DND-41 (cell line): ENCODE measurements at regions not wholly inside any gene's neighbourhood (a gene's known extent, or its start where the extent isn't known, plus 50 kb on each side); places are given as distances from the start of the nearest gene placed in this dataset.

Experiments
- ATAC-seq: fragments of 200-7000 bp; cut with Tn5 transposase; 3 replicates; pipeline ENCODE4 v1.9.1; 2021; ENCODE audit warnings: low read depth; ENCODE audit not compliant: insufficient read depth
- DNase-seq: peaks from one replicate; pipeline ENCODE4 v3.0.0-alpha.2; 2020
- H2AFZ ChIP-seq: 2 replicates; pipeline ENCODE4 v1.6.0; 2012; ENCODE audit warnings: low read depth, low read length
- H3K27ac ChIP-seq: 2 replicates; pipeline ENCODE4 v1.5.1; 2012; ENCODE audit warnings: low read length, inconsistent platforms
- H3K27me3 ChIP-seq: fragments of 200-600 bp; sonication (generic); 2 replicates; pipeline ENCODE4 v1.6.0; 2012; ENCODE audit warnings: low read length, mild to moderate bottlenecking, inconsistent platforms; ENCODE audit not compliant: insufficient read depth, poor library complexity
- H3K36me3 ChIP-seq: 2 replicates; pipeline ENCODE4 v1.5.1; 2012; ENCODE audit warnings: low read length, inconsistent platforms; ENCODE audit not compliant: insufficient read depth
- H3K4me1 ChIP-seq: 2 replicates; pipeline ENCODE4 v1.5.1; 2012; ENCODE audit warnings: mild to moderate bottlenecking, low read length; ENCODE audit not compliant: insufficient read depth
- H3K4me2 ChIP-seq: 2 replicates; pipeline ENCODE4 v1.6.0; 2012; ENCODE audit warnings: mild to moderate bottlenecking, moderate library complexity, low read length, inconsistent platforms; ENCODE audit not compliant: insufficient read depth
- H3K4me3 ChIP-seq, 2 experiments: fragments of 200-600 bp in 1 of 2; shearing (Covaris generic) in 1 of 2; 2 replicates each; pipeline ENCODE4 v1.5.1; 2012 to 2016; ENCODE audit warnings: inconsistent platforms in 2 of 2, low read length in 2 of 2, mild to moderate bottlenecking in 2 of 2, low read depth in 1 of 2, moderate library complexity in 1 of 2
- H3K79me2 ChIP-seq: 2 replicates; pipeline ENCODE4 v1.6.0; 2012; ENCODE audit warnings: low read length, inconsistent platforms; ENCODE audit not compliant: insufficient read depth
- H3K9ac ChIP-seq: 2 replicates; pipeline ENCODE4 v1.6.0; 2012; ENCODE audit warnings: low read depth, mild to moderate bottlenecking, inconsistent platforms, low read length, moderate library complexity
- H3K9me3 ChIP-seq: 2 replicates; pipeline ENCODE4 v1.5.1; 2012; ENCODE audit warnings: low read length, moderate library complexity, mild to moderate bottlenecking, inconsistent platforms; ENCODE audit not compliant: insufficient read depth, severe bottlenecking
- H4K20me1 ChIP-seq: 2 replicates; pipeline ENCODE4 v1.6.0; 2012; ENCODE audit warnings: low read length; ENCODE audit not compliant: insufficient read depth
- CTCF ChIP-seq: IDR thresholded peaks from 2 replicates; pipeline ENCODE4 v1.5.1; 2012; ENCODE audit warnings: borderline replicate concordance, low read length, moderate library complexity, mild to moderate bottlenecking; ENCODE audit not compliant: poor library complexity, severe bottlenecking; ENCODE audit errors: extremely low read depth
- EZH2 ChIP-seq: IDR thresholded peaks from 3 replicates; pipeline ENCODE4 v1.6.1; 2012; ENCODE audit warnings: borderline replicate concordance, low read depth, mild to moderate bottlenecking, moderate library complexity, low read length, inconsistent platforms; ENCODE audit not compliant: severe bottlenecking

GRCh38 chr10:25758511-25758910 lies 175.5 kb upstream of the MYO3A start:
- Histone ChIP-seq H3K36me3 (no peaks in the 10 kb centered on the region), H3K4me3 (no peak overlapping the region), H2AFZ (no peak overlapping the region), H3K4me1 (peaks cover 4% of the 10 kb centered on the region; the same call in 1 of the 2 replicates), H3K9ac (no peak overlapping the region), H3K9me3 (no peaks in the 10 kb centered on the region), H3K27me3 (no peaks in the 10 kb centered on the region), H4K20me1 (no peaks in the 10 kb centered on the region), H3K27ac (no peak overlapping the region), H3K79me2 (no peaks in the 10 kb centered on the region), H3K4me2 (no peak overlapping the region)
- ATAC-seq: no peak
- TF ChIP-seq CTCF: no peak
- TF ChIP-seq EZH2: no peak
- DNase-seq: no peak

GRCh38 chr10:25761937-25762336 lies 172.1 kb upstream of the MYO3A start:
- H3K4me1 ChIP-seq: peaks cover 4% of the 10 kb centered on the region; the same call in 1 of the 2 replicates
- H4K20me1 ChIP-seq: no peaks in the 10 kb centered on the region
- ATAC-seq (no peak), DNase-seq (no peak)
- H3K27ac ChIP-seq: no peak overlapping the region
- TF ChIP-seq CTCF: no peak
- TF ChIP-seq EZH2: no peak
- H3K27me3 ChIP-seq: peaks cover 4% of the 10 kb centered on the region
- no peak overlapping the region for H3K4me2 ChIP-seq
- no peaks in the 10 kb centered on the region for H3K9me3 ChIP-seq
- H3K36me3 ChIP-seq: no peaks in the 10 kb centered on the region
- H3K9ac ChIP-seq: no peak overlapping the region
- no peak overlapping the region for H3K4me3 ChIP-seq
- H3K79me2 ChIP-seq: no peaks in the 10 kb centered on the region
- no peak overlapping the region for H2AFZ ChIP-seq

- H4K20me1 ChIP-seq: no peaks in the 10 kb centered on the region
- peaks cover 6% of the 10 kb centered on the region for H3K27me3 ChIP-seq
- no peaks in the 10 kb centered on the region for H3K4me1 ChIP-seq
- H3K79me2 ChIP-seq: no peaks in the 10 kb centered on the region
- DNase-seq (no peak), ATAC-seq (no peak)
- H2AFZ ChIP-seq: no peak overlapping the region
- H3K4me2 ChIP-seq: no peak overlapping the region
- no peak overlapping the region for H3K9ac ChIP-seq
- no peaks in the 10 kb centered on the region for H3K36me3 ChIP-seq
- TF ChIP-seq EZH2 (no peak), CTCF (no peak)
- H3K27ac ChIP-seq: no peak overlapping the region
- no peak overlapping the region for H3K4me3 ChIP-seq
- H3K9me3 ChIP-seq: no peaks in the 10 kb centered on the region
Measured at GRCh38 chr10:25766213-25766612, 167.8 kb upstream of the MYO3A start.

- DNase-seq: no peak
- ATAC-seq: no peak
- no peak overlapping the region for H3K27ac ChIP-seq
- H3K9me3 ChIP-seq: no peaks in the 10 kb centered on the region
- no peaks in the 10 kb centered on the region for H3K36me3 ChIP-seq
- H3K79me2 ChIP-seq: no peaks in the 10 kb centered on the region
- H3K4me1 ChIP-seq: no peaks in the 10 kb centered on the region
- H4K20me1 ChIP-seq: no peaks in the 10 kb centered on the region
- peaks cover 6% of the 10 kb centered on the region for H3K27me3 ChIP-seq
- H3K9ac ChIP-seq: no peak overlapping the region
- no peak overlapping the region for H3K4me2 ChIP-seq
- no peak overlapping the region for H2AFZ ChIP-seq
- H3K4me3 ChIP-seq: no peak overlapping the region
- TF ChIP-seq EZH2 (peak; percentile 43), CTCF (no peak)
Measured at GRCh38 chr10:25766687-25767221, 167.3 kb upstream of the MYO3A start.
